ENCODE measurements at regions not wholly inside any gene's neighbourhood (a gene's known extent, or its start where the extent isn't known, plus 50 kb on each side); places are given as distances from the start of the nearest gene placed in this dataset.
A peak's percentile ranks its signal among the peaks of the same experiment; 100 is the strongest.

DNA sequence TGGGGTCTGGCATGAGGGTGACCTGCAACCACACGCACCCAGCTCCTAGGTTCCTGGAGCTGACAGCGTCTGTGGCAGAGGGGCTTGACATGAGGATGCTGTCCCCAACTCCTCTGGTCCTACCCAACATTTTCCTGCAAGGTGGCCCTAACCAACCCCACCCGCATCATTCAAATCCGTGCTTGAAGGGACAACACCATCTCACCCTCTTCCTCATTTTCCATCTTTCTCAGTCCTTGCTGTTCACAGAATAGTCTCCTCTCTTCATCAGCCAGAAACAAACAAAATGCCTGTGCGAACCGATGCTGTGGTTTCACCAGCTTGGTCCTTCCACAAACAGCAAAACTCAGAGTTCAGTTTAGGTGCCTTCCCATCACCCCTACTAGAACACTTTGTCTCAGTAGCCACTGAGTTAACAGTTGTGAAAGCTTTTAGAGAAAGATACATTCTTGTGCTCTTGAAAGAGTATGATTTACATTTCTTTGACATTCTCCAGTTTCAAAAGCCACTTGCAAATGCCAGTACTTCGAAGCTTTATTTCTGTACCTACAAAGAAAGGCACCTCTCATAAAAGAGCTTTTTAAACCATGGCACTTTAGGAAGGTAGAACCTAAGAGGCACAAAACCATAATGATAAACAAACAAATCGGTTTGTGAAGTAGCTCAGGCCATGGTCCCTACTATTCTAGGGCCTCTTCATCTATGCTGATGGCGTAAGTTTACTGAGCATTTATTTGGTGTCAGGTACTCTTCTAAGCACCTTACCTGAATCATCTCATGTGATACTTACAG lies 360.1 kb downstream of the SHQ1 start:
- DNase-seq: peak in 1 of 4 experiments; percentile 14

DNA sequence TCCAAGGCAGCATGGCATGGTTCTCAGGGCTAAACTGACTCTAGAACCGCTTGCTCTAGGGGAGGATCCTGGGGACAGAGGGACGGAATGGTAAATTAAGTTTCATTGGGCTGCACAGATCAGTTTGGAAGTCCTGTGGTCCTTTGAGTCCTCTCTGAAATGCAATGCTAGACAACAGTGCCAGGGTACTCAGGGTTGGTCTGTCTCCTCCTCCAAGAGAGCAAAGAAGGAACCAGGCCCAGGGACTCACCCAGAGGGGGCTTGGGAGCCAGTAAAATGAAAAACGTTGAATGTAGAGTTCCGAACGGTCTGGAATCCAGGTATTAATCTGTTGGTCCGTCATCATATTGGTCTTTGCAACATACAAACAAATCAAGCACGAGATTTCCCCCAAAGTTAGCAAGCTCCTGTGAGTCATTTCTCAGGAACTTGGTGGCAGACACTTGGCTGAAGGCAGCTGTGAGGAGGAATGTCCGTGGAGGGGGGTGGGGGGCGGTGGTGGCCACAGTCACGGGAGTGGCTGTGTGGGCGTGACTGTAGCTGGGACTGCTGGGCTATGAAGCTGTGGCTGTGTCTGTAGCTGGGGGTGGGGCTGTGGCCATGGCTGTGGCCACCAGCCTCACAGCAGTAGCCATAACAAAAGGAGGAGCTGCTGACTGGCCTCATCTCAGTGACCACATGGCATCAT lies 361.0 kb downstream of the SHQ1 start:
- DNase-seq: peak; percentile 83 to 92 (median 90)

DNA sequence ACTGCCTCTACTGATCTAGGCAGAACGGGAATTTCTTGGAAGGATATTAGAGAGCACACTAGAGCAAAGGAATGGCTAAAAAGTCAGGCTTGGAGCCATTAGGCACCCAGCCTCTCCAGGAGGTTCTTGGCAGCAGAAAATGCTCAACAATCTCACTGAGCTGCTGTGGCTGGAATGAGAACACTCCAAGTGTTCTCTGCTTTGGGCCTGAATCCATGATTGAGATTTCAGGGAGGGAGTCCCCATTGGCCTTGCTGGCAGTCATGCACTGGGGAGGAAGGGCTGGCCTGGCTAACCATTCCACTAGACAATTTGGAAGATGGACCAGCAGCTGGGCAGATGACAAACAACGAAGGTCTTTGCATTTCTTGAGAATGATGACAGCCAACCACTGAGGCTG lies 362.6 kb downstream of the SHQ1 start:
- DNase-seq: no peak

DNA sequence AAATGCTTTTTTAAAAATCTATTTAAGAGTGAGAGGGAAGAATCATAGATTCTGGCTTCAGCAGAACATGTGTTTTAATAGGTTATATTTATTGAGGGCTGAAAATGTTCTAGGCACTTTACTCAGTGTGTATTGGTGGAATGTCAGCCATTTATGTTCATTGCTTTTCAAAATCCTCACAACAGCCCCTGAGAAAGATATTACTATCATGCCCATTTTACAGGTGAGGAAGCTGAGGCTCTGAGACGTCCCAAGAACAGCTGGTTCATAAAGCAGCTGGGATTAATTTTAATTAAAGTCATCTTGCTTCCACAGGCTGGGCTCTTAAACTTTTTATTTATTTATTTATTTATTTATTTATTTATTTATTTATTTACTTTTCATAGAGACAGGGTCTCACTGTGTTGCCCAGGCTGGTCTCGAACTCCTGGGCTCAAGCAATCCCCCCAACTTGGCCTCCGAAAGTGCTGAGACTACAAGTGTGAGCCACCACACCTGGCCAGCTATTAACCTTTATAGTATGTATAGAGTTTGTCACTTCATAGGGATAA lies 364.6 kb downstream of the SHQ1 start:
- DNase-seq: no peak

DNA sequence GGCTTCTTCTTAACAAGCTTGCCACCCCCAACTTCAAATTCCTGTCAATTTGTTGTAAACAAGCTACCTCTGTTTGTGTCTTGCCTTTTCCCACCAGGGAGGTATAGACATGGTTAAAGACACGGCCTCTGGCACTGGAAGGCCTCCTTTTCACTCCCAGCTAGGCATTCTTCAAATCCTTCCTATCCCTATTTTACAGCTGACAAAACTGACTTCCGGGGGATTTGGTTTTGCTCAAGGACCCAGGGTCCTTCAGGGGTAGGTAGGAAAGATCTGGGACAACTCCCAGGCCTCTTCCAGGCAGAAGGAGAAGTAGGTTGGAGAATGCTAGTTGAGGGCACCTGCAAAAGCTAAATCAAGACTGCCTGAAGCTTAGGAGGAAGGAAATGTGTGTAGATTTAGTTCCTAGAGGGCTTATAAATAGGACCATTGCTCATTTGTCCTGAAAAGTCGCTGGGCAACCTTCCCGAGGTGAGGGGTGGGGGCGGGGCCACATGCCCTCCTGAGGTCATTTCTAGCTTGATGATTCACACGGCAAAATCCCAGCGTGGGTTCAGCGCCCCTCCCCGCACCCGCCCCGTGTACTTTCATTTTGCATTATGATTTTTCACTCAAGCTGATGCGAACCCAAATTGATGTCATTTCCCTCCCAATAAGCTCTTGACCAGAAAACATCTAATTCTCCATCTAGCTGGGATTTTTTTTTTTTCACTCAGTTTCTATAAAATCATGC lies 365.5 kb downstream of the SHQ1 start:
- DNase-seq: peak; percentile 77 to 85 (median 80)

DNA sequence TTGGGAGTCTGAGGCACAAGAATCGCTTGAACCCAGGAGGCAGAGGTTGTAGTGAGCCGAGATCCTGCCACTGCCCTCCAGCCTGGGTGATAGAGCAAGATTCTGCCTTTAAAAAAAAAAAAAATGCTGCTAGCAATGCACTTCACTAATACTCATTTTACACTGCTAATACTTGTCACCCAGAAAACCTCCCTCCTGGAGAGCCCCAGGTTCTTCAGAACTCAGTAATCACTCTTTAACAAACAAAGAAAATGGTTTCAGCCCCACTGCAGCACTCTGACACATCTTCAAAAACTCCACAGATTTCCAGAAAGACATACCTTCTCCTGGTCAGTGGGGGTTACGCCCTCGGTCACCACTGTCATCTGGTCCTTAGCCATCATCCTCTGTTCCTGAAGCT lies 366.7 kb downstream of the SHQ1 start:
- no peak for DNase-seq

DNA sequence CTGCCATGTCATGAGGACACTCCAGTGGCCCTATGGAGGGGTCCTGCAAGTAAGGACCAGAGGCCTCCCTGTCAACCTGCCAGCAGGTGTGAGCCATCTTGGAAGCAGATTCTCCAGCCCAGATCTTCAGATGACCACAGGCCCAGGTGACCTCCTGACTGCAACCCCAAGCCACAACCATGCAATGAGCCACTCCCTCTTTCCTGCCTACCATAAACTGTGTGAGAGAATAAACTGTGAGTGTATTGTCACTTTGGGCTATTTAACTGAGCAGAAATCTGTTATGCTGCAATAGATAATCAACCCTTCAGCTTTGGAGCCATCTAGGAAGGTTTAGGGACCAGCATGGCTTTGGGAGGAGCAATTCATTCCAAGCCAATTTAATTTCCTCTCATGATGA lies 367.9 kb downstream of the SHQ1 start:
- DNase-seq: no peak

DNA sequence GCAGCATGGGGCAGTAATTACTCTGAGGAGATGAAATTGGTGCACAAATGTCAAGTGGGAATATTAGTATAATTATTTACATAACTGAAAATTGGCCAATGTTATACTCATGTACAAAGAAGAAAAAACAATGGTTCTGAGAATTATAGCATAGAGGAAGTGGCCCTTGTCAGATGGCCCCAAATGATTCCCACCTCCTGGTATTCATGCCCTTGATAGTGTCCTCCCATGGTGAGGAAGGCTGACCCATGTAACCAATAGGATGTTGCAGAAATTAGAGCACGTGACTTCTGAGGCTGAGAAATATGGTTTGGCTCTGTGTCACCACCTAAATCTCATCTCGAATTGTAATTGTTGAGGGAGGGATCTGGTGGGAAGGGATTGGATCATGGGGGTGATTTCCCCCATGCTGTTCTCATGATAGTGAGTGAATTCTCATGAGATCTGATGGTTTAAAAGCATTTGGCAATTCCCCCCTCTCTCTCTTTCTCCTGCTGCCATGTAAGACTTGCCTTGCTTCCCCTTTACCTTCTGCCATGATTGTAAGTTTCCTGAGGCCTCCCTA lies 368.5 kb downstream of the SHQ1 start:
- DNase-seq: peak in 2 of 4 experiments; percentile 6 to 48

DNA sequence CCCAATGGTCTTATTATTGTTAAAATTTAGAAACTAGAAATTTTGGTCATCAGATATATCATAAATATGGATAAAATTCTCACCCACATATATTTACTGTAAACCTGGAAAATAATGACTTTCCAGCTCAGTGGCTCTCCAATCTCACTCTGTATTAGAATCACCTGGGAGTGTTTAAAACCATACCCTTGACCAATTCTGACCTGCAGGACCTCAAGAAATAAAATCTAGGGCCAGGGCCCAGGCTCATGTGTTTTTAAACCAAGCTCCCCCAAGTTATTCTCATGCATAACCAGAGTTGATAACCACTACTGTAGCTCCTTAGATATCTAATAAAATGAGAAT lies 372.1 kb downstream of the SHQ1 start:
- DNase-seq: no peak

DNA sequence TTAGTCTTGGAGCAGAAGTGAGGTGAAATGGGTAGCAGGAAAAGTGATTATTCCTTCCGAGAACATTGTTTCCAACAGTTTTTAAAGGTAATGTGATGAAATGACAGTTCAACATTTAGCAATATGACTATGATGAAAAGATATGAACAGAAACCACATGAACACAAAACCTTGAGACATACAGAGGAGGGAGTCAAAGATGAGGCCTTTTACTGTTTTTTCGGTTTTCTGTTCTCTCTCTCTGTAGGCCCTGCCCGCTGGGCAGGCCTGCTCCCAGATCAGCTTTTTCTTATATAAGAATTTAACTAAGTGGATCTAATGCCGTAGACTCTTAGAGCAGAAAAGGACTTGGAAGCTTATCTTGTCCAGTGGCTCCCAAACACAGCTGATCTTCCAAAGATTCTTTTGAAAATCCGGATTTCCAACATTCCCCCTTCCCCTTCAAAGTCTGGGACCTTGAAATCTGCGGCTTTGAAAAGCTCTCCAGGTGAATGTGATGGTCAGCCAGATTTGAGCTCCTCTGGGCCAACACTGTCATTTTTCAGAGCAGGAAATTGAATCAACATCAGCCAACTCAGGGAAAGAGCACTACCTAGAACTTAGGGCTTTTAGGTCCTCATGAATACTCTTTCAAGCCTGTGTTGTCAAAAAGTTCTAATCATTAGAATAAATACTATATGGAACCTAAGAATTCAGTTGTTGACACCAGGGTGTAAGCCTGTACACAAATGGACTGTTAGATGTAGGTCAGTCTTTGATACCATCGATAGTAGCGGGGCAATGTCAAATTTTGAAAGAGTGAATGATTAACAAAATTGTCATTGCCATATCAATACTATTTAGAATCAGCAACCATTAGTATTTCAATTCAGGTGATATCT lies 372.7 kb downstream of the SHQ1 start:
- no peak for DNase-seq

DNA sequence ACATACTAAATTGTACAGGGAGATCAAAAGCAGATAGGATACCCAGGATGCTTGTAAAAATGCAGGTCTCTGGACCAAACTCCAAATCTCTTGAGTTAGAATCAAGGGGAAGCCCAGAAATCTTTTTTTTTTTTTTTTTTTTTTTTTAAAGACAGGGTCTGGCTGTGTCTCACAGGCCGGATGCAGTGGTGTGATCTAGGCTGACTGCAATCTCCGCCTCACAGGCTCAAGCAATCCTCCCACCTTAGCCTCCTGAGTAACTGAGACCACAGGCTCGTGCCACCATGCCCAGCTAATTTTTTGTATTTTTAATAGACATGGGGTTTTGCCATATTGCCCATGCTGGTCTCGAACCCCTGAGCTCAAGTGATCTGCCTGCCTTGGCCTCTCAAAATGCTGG lies 373.5 kb downstream of the SHQ1 start:
- no peak for DNase-seq

DNA sequence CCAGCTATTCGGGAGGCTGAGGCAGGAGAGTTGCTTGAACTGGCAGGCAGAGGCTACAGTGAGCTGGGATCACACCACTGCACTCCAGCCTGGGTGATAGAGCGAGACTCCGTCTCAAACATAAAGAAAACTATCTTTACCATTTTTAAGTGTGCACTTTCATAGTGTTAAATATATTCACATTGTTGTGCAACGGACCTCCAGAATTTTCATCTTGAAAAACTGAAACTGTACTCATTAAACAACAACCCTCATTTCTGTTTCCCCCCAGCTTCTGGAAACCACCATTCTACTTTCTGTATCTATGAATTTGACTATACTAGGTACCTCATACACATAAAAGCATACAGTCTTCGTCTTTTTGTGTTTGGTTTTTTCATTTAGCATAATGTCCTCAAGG lies 375.1 kb downstream of the SHQ1 start:
- no peak for DNase-seq

DNA sequence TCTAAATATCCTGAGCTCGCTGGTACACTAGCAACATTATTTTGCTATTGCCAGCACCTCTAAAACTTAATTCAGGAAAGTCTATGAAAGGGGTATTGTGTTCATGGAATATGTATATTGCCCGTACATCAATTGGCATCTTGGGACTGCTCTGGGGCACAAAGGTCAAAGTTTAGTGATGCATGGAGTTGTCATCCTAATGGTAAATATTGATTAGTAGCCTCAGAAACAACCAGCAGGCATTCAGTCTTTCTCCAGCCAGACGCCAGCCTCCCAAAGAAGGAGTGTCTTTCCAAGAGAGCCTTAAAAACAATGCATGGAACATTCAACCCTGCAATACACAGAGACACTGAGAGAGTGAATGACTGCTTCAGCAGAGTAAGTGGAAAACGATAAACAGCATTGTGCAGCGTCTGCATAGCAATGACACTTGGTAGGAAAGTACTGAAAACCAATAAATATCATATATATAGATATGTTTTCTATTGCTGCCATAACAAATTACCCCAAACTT lies 377.3 kb downstream of the SHQ1 start:
- DNase-seq: no peak

DNA sequence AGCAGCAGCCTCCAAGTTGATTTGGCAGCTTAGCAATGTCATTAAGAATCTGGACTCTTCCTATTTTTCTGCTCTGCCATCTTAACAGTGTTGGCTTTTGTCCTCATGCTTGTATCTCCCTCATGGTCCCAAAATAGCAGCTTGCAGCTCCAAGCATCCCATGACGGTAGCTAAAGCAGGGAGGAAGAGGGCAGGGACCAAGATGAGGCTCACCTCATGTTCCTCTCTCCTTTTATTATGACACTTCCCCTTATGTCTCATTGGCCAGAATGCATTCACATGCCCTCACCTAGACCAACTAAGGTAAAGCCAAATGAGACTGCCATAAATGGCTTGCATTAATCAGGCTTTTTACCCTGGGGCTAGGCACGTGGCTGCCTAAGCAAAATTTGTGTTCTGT lies 382.4 kb downstream of the SHQ1 start:
- peak in 3 of 4 experiments; percentile 22 to 32 (median 24) for DNase-seq

DNA sequence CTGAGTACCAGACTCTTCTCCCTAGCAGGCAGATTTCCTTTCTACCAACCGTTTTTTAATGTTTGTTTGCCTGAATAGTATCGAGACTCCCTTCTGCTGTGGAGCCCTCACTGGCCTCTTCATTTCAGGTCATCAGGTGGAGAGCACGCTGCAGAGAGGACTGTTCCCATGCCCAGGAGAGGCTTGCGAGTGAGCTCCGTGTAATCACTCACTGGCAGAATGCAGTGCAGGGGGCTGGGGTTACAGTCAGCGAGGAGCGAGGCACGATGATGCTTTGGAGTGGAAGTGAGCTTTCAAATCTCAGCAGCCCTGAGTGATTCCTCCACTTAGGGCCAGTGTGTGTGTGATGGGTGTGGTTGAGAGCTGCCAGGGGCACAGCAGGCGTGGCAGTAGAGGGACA lies 385.2 kb downstream of the SHQ1 start:
- no peak for DNase-seq

DNA sequence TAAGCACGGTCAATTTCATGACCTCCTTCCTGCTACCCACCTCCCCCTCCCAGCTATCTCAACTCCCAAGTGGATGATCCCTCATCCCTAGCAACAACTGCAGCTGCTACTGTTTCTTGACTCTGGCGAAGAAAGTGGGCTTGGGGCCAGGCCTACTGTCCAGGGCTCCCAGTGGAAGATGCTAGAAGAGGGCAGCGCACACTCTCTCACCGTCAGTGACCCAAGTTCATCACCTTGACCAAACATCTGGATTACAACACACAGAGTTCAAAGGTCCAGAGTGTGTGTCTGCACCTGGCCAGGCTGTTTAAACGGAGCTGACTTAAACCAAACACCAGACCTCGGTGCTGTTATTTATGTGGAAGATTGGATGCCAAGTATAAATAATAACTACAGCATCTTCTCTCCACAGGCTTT lies 385.6 kb downstream of the SHQ1 start:
- no peak for DNase-seq

DNA sequence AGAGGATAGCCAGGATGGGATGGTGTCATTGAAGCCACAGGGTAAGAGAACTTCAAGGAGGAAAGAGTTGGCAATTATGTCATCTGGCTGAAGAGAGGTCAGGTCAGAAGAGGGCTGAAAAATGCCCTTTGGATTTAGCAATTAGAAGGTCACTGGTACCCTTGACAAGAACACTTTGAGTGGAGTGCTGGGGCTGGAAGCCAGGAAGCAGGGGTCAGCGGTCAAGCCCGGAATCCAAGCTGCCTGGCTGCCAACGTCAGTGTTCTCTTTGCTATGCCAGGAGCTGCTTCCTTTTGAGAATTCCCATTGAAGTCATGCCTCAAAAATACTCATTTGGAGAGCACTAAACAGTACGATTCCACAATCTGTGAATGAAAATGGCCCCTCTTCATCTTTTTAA lies 386.5 kb downstream of the SHQ1 start:
- DNase-seq: no peak

DNA sequence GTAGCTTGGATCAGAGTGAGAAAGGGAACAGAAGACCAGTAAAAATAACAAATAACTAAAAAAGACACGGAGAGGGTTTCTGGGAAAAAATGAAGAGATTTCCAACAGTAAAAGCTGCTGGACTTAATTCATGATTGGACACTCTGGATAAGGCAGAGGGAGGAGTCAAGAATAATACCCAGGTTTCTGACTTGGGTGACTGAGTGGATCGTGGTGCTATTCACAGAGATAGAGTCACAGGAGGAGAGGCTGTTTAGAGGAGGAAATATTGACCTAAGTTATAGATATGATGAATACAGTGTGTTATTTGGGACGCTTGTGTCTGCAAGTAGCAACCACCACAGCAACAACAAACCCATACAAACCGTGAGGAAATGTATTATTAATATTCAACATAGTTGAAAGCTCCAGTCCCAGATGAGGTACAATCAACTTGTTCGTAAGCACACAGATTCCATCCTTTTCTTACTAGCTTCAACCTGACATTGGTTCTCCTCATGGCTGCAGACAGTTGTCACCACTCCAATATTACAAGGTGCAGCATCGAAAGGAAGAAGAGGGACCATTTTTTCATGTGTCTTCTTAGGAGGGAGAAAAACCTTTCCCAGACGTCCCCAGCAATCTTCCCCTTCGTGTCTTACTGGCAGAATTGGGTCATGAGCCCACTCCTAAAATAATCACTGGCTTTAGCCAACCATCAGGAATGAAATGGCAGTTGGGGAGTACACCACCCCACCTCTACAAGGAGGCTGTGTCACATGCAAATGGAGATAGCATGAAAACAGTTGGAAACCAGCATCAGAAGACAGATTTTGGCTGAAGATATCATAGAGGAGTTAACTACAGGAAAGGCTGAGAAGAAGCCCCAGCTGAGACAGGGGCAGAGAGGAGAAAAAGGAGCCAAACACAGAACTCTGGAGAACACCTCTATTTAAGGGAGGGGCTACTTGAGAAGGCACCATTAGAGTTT lies 387.8 kb downstream of the SHQ1 start:
- no peak for DNase-seq

DNA sequence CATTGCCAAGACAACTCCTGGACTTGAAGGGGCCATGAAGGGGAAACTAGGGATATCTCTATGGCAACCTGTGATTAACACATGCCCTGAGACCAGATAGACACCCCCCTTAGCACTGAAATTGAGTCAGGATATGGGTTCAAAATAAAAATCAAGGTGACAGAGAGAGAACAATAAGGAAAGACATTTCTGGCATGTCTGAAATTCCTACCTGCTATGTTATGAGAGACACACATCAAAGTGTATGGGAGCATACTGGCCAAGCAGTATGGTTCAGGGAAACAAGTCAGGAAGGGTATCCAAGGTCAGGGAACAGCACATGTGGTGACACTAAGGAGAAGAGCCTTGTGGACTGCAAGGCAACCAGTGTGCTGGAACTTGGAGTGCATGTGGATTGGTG lies 388.7 kb downstream of the SHQ1 start:
- no peak for DNase-seq

DNA sequence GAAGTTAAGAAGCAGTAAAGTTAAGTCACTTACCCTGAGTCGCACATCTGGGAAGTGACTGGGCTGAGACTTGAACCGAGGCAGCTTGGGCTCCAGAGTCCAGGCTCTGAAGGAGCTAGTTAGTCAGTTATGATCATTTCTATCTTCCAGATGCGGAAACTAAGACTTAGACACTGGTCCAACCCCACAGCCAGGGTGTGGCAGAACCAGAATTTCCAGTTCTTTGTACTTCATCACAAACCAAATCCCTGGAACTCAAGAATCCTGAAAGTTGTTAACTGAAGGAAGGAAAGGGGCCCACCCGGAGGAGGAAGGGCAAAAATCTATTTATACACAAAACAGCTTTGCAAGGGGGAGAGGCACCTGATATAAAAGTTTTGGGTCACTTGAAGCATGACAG lies 389.9 kb downstream of the SHQ1 start:
- no peak for DNase-seq

DNA sequence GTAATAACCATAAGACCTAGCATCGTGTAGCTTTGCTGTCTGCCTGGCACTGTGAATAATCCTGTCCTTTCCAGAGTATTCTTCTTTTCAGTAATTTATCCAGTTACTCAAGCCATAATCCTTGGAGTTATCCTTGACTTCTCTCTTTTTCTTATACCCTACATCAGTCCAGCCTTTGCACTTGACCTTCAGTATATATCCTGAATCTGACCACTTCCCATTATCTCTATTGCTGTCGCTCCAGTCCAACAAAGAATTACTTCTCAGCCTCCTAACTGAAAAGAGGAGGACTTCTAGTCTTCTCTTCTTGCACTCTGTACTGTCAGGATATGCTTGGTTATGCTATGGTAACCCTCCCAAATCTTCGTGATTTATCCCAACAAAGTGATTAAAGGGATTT lies 393.8 kb downstream of the SHQ1 start:
- peak; percentile 10 to 60 (median 35) for DNase-seq
